Liver (tissue), 3 donors: ENCODE measurements at regions not wholly inside any gene's neighbourhood (a gene's known extent, or its start where the extent isn't known, plus 50 kb on each side); places are given as distances from the start of the nearest gene placed in this dataset.

Experiments used
- ATF3 ChIP-seq: IDR thresholded peaks from 2 replicates; pipeline ENCODE4 v1.6.1; 2016; ENCODE audit warnings: antibody characterized with exemption
- CTCF ChIP-seq: fragments of 150-350 bp; IDR thresholded peaks from 2 replicates; pipeline ENCODE4 v1.5.1; 2017; ENCODE audit warnings: improper control_type of control experiment, low read depth, low read length; ENCODE audit not compliant: missing input control
- MAX ChIP-seq: IDR thresholded peaks from 2 replicates; pipeline ENCODE4 v1.6.1; 2016; ENCODE audit warnings: antibody characterized with exemption
- RAD21 ChIP-seq, 2 donors: IDR thresholded peaks; 2 replicates each; pipeline ENCODE4 v1.6.1; 2016; ENCODE audit warnings: antibody characterized with exemption in 2 of 2, mild to moderate bottlenecking in 2 of 2
- SP1 ChIP-seq: IDR thresholded peaks from 2 replicates; pipeline ENCODE4 v1.6.1; 2018; ENCODE audit warnings: antibody characterized with exemption, mild to moderate bottlenecking
- TAF1 ChIP-seq: conservative IDR thresholded peaks from 2 replicates; pipeline ENCODE4 v1.6.1; 2016; ENCODE audit warnings: antibody characterized with exemption, mild to moderate bottlenecking
- YY1 ChIP-seq: IDR thresholded peaks from 2 replicates; pipeline ENCODE4 v1.6.1; 2016; ENCODE audit warnings: antibody characterized with exemption, mild to moderate bottlenecking
- ZBTB33 ChIP-seq: IDR thresholded peaks from 2 replicates; pipeline ENCODE4 v1.6.1; 2016; ENCODE audit warnings: antibody characterized with exemption
- donor health status: healthy.
- donor health status: healthy.

GRCh38 chr3:54032598-54032997 lies 89.8 kb upstream of the CACNA2D3 start:
- TF ChIP-seq CTCF (no peak), MAX (no peak), ATF3 (no peak), TAF1 (no peak), SP1 (no peak), ZBTB33 (no peak), RAD21 (IDR thresholded peaks at IDR 0.05) (no peak), YY1 (no peak)
